HG03108 (cell line): ENCODE measurements at regions not wholly inside any gene's neighbourhood (a gene's known extent, or its start where the extent isn't known, plus 50 kb on each side); places are given as distances from the start of the nearest gene placed in this dataset.
"Not testable (repeated sequence)": the region's sequence is repeated elsewhere in the genome, so short reads cannot be mapped to it uniquely, and the experiment has no call there.

Experiments
- ATAC-seq: cut with Tn5 transposase; IDR thresholded peaks from one replicate; pipeline ENCODE4 v1.9.1; 2021; ENCODE audit warnings: moderate library complexity; ENCODE audit not compliant: unreplicated experiment

DNA sequence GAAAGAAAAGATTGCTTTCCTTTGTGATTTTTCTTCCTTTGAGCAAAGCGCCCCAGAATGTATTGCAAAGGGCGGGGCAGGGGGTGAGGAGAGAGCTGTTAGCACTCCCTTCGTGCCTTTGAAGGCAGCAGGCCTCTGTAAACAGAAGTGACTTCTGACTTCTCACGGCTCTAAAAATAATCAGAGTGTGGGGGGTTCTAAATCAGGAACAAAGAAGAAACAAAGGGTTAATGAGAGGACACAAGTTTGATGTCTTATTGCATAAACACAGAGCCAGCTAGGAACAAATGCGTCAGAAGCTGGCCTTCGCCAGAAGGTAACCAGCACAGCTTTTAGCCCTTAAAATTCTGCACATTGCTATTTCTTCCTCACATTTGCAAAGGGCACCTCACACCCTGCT lies 626.2 kb downstream of the MID1IP1 start:
- no peak for ATAC-seq

DNA sequence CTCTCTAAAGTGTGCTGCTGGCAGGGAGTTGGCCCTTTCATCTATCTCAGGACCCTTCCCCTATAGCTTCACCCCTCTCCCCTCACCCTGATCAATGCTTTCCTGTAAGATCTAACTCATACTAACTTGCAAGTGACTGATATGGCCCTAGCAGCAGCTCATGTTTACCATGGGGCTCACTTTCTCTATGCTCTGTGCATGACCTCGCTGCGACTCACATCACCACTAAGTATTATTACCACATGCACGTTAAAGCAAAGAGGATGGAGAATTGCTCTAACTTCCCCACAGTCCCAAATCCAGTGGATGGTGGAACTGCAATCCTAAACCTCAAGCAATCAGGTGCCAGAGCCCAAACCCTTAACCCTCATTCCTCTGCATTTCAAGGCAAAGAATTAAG lies 626.6 kb downstream of the MID1IP1 start:
- no peak for ATAC-seq

DNA sequence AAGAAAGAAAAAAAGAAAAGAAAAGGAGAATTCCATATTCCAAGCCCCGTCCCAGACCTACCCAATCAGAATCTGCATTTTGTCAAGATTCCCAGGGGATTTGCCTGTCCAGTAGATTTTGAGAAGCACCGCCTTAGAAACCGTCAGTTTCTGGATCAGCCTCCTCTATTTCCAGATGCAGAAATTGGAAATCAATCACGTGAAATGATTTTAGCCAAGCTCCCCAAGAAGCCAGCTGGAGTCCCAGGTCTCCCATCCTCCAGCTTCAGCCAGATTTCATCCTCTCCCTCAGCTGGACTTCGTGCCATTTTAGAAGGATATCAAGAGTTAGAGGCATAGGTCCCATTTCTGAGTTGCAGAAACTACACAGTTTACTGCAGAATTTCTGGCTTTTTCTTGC lies 629.3 kb downstream of the MID1IP1 start:
- no peak for ATAC-seq

DNA sequence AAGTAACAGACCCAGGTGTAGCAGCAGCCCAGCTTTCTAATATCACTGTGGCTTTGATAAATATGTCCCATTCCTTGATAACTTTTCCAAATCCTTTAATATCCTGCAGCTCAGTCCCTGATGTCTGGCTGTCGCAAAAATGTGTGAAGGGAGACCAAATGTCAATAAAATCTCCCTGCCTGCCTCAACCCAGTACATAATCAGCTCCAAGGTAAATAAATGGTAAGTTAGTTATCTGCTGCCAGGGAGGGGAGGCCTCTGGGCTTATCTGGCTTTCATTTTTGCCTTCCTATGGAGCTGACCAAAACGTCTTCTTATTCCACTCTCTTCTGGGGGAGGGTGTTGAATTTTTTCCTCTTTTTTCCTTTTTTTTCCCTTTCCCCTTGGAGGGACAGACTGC lies 630.6 kb downstream of the MID1IP1 start:
- no peak for ATAC-seq

DNA sequence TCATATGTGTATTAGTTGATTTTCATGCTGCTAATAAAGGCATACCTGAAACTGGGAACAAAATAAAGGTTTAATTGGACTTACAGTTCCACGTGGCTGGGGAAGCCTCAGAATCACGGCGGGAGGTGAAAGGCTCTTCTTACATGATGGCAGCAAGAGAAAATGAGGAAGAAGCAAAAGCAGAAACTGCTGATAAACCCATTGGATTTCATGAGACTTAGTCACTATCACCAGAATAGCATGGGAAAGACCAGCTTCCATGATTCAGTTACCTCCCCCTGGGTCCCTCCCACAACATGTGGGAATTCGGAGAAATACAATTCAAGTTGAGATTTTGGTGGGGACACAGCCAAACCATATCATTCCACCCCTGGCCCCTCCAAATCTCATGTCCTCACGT lies 633.4 kb downstream of the MID1IP1 start:
- ATAC-seq: not testable (repeated sequence)

DNA sequence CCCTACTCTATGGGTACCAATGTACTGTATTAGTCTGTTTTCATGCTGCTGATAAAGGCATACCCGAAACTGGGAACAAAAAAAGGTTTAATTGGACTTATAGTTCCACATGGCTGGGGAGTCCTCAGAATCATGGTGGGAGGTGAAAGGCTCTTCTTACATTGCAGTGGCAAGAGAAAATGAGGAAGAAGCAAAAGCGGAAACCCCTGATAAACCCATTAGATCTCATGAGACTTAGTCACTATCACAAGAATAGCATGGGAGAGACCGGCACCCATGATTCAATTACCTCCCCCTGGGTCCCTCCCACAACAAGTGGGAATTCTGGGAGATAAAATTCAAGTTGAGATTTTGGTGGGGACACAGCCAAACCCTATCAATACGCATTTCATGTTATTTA lies 635.3 kb downstream of the MID1IP1 start:
- not testable (repeated sequence) for ATAC-seq

DNA sequence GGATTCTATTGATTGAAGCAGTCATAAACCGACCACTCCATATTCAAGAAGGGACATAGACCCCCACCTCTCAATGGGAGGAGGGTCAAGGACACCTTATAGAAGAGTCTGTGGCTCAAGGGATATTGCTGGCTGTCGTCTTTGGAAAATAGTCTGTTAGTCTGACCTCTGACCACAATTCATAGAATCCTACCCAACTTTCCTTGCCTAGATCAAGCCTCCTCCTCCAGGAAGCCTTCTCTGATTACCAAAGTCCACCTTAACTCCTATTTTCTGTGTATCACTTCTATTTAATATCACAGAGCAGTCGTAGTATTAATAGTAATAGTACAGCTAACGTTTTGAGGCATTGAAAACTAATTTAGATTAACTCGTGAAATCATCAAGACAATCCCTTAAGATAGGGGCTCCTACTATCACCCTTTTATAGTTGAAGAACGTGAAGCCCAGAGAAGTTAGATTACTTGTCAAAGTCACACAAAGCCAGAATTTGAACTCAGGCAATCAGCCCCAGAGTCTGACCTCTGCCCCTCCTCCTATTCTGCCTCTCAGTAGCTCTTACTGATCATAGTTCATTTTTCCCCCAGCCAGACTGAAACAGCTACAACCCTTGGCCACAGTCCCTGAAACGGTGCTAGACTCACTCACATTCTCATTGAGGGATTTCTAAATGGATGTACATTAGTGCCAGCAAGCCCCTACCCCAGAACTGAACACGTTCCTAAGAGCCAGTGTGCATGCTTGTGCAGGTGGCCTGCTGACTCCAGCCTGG lies 636.6 kb downstream of the MID1IP1 start:
- ATAC-seq: no peak

DNA sequence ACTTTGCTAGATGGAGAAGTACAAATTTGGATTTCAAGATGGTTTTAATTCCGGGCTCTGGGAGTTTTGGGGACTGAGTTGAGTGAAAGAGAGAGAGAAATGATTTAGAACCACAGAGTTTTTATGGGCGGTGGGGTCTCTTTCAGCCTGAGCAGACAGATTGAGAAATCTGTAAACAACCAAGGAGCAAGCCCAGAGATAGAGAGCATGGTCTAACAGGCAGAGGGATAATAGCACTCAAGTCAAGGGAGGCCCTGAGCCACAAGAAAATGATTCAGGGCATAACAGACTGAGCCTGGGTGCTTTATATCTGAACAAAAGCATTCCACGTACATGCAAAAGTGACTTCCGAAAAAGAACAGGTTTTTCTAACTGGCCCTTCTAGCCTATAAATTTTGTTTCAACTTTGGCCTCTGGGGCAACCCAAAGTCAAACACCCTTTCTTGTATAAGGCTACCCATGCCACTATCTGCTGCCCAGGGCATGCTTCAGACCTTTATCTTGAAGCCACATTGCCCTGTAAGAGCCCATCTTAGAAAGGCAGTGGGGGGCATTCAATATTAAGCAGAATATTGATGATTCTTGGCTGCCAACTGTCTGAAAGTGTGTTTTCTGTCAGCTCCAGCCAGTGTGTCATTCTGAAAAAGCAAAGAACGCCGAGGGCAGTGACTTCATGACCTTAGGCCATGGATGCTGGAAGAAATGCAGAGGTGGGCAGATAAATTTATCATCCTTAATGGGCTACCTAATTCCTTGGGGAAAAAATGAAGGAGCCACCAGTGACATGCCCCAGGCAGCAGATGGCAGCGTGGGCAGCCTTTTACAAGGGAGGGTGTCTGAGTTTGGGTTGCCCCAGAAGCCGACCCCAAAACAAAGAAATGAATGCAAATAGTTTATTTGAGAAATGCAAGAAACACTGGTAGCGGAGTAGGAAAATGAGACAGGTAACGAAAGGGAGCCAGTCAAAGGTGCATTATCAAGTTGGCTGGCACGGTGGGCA lies 637.6 kb downstream of the MID1IP1 start:
- ATAC-seq: no peak

DNA sequence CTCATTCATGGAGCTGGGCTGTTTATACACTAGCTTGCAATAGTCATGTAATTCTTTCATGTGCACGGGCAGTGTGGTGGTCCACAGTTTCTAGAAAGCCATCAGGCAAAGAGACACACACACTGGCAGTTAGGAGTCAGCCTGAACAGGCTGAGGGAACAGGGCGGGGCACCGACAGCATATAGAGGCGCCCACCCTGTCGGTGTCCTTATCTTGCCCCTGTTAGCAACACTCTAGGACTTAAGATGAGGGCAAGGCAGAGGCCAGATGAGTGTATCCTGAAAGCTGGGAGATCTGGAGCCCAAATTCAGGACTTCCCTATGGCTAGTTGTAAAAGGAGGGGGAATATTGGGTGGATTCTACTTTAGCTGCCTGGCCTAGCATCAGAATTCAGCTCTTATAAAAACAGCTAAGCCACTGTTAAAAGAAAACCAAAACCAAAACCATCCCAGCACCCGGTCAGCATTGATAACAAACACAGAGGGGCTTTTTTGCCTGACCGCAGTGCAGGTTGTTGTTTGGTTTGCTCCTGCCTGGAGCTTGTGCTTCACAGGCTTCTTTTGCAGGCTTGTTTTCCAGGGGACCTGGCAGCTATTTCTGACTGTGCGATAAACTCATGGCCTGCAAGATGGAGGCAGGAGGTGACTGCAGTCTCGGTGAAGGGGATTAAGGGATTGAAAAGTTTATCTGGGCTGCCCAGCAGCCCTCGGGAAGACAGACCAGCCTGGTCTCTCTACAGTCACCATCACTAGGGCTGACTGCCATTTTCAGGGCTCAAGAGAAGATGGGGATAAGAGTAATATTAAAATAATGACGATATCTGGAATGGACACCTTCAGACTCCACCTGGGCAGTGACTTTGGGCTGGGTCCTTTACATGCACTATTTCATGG lies 638.9 kb downstream of the MID1IP1 start:
- no peak for ATAC-seq

DNA sequence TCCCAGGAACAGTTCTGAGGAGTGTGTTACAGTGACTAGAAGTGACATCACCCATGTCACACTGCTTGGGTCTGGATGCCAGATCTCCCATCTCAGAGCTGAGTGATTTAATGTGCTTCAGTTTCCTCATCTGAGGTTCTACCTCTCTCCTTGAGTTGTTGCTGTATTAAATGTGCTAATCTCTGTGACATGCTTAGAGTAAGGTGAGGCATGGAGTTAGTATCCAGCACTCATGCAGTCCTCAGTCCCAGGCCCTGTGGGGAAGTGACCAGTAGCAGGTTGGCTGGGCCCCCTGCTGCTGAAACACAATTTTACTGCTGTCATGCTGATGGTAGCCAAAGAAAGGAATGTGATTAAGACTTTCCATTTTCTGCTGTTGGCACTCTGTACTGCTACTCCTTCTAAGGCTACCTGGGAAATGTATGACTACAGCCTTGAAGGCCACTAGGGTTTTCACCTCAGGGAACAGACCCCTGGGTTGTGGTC lies 639.6 kb downstream of the MID1IP1 start:
- no peak for ATAC-seq

DNA sequence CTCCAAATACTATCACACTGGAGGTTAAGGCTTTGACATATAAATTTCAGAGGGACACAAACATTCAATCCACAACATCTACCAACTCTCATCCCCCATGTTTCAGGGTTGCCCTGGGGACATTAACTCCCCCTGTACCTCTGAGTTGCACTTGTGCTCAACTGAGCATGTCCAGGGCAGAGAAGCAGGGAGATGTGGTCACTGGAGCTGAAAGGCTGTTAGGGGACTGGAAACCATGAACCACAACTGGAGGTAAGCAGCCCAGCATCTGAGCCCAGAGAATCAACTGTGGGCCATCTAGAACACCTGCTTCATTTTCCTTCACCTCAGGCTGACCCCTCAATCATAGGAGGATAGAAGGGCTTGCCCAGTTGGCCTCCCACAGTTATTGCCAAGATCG lies 641.1 kb downstream of the MID1IP1 start:
- ATAC-seq: peak; percentile 60

DNA sequence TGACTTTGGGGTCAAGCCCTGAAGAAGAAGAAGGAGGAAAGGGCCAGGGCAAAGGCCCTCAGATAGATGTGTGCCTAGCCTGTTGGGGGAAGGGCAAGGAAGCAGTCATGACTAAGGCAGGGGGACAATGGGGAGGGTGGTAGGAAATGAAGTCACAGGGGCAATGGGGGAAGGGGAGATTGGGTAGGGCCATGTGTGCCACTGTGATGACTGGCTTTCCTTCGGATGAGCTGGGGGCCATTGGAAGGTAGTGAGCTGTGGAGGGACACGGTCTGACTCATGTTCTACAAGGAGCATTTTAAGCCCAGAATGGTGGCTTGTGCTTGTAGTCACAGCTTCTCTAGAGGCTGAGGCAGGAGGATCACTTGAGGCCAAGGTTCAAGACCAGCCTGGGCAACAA lies 642.0 kb downstream of the MID1IP1 start:
- ATAC-seq: no peak

DNA sequence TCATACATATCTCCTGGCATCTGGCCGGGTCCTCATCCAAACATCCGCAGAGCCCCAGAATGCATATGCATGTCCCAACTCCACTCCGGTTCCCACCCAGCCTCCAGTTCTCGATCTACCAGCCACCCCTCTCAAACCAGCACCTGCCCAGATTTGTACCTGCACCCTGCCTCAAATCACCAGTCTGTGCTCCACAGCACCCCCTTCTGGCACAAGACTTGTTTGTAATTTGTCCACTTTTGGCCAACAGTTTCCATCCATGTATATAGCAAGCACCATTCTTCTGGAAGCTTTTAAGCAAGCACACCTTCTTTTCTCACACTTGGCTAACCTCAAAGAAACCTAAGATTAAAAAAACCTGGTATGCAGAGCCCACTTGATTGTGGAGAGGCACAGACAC lies 644.1 kb downstream of the MID1IP1 start:
- no peak for ATAC-seq

DNA sequence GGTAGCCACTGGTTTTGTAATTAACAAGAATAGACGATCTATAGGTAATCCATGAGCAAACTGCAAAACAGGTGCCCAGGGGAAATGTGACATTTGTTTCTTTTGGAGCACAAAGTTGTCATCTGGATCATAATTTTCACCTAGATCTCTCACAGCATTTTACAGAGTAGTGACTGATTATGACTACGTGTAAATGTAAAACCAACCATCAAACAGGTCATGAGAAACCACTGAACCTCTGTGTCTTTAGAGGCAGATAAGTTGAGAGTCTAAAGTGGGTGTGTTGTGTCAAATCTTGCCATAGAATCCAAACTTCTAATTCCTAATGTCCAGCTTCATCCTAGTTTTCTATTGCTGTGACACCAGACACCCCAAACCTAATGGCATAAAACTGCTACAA lies 648.1 kb downstream of the MID1IP1 start:
- no peak for ATAC-seq

DNA sequence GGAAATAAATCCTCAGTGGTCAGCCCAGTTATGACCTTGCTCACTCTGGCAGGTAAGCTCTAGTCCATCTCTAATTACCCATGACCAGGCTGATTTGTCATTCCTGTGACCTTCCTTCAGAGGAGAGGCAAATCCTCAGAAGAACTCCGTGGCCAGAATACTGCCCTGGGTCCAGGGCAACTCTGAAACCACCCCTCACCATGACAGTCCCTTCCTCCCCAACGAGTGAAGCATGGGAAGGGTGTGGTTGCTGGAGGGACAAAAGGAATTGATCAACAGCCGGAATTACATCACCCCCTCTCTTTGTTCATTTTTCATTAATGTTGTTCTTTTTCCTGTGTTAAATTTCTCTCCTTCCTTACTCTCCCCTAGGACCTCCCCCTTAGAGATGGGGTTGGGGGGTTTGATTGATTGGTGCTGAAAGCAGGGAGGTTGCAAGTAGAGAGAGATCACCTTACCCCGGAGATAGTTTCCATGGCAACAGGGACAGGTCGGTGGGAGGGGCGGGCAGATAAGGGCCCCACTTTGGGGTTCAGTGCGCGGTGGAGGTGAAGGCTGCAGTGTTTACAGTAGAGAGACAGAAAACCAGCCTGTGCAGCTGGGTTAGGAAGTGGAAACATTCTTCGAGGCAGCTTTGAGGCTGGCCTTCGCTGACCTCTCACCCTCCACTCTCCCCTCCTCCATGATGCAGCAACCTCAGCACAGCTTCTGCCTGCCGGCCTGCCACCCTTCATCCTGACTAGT lies 647.4 kb downstream of the BCOR start:
- ATAC-seq: no peak

DNA sequence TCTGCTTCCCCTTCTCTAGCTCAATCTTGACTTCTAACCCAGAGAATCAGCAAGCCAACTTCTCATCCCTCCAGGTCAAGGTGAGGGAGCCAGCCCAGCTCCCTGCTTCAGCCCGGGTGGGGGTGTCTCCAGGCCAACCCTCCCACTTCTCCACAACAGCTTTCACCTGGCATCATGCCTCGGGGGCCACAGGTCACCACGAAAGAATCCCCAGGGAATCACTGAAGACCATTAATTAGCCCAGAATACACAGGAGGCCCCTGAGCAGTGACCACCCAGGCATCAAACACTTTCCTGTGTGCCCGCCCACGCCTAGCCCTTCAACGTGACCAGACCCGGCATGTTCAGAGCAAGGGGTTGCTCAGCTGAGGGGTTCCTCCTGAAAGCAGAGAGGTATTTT lies 646.7 kb downstream of the BCOR start:
- no peak for ATAC-seq

DNA sequence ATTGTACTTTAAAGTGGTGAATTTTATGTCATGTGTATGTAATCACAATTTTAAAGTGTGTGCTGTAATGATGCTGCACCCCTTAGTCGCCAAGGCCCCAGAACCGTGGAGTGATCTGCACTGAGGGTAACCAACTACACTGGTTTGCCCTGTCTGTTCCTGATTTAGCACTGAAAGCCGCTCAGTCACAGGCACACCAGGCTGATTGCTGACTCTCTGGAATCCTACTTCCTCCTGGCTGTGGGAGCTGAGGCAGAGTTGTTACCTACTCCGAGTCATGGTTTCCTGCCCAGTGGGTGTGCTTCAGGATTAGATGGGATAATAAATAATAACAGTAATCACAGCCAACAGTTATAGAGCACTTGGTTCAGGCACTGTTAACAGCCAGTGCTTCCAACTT lies 645.4 kb downstream of the BCOR start:
- ATAC-seq: no peak

DNA sequence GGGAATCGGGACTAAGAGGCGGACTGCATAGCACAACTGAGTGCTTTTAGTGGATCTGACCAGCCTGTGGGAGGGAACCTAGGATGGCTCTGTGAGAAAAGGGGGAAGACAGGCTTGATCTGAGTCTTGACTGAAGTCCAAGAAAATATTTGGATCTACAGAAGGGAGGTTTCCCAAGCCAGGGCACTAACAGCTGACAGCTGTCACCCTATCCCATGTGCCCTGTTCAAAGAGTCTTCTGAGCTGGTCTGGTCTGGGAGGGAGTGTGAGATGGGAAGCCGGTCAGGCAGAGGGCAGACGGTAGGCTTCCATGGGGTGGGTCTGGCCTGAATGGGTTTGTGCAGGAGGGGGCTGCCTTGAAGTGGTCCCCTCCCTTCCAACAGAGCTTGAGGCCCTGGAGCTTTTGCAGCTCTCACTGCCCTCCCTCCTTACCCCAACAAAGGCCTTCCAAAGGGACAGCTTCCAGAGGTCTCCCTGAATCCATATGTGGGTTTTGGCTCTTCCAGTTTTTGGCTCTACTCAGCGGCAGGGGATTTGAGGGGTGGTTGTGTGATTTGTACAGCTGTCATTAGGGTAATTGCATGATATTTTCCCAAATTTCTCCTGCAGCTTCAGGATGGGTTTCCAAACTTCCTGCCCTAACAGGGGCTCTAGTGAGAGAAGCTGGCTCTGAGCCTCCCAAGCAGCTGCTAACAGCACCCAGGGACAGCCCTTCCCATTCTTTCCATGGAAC lies 643.7 kb downstream of the BCOR start:
- no peak for ATAC-seq

DNA sequence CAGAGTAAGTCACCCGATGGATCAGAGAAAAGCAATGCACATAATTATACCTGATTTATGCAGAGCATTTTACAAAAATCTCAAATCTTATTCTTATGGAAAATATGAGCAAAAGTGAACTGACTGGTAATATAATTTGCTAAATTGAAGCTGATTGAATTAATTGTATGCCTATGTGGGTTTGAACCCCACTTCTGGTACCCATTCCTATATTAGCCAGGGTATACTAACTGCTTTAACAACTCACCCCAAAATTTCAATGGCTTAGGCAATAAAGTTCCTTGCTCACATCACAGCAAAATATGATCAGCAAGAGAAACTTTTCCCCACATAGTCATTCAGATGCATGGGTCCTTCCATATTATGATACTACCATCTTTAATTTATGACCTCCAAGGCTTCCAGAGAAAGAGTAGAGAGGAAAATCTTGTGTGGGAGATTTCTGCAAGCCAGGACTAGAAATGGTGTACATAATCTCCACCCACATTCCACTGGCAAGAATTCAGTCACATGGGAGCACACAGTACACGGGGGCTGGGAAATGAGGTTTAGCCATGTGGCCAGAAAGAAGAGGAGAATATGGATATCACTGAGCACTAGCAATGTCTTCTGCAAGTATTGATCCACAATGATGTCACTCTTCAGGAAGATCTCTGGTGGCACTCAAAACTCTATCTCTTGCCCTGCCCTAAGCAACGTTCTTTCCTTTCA lies 640.7 kb downstream of the BCOR start:
- no peak for ATAC-seq
